Activated CD8-positive, alpha-beta T cell treated with anti-CD3 and anti-CD28 coated beads for 36 hours (primary cell): ENCODE measurements at regions not wholly inside any gene's neighbourhood (a gene's known extent, or its start where the extent isn't known, plus 50 kb on each side); places are given as distances from the start of the nearest gene placed in this dataset.

Experiments used
- ATAC-seq: fragments of 200-7000 bp; cut with Tn5 transposase; one replicate; pipeline ENCODE4 v1.10.0; 2021; ENCODE audit warnings: mild to moderate bottlenecking, moderate library complexity
- CTCF ChIA-PET: fragments of 350-600 bp; sonication (Branson Sonifier 250); formaldehyde crosslinking; loops from one replicate; lab custom pipeline; 2021; ENCODE audit warnings: antibody characterized with exemption; lab: Charles Lee
- POLR2A ChIA-PET: fragments of 350-600 bp; sonication (Branson Sonifier 250); formaldehyde crosslinking; loops from one replicate; lab custom pipeline; 2021; ENCODE audit warnings: antibody characterized with exemption; lab: Charles Lee
- DNase-seq: peaks from one replicate; pipeline ENCODE4 v3.0.0-alpha.2; 2020
- H3K27ac Mint-ChIP-seq: one replicate; pipeline ENCODE4 v1.8.0; 2021; ENCODE audit warnings: mild to moderate bottlenecking, mixed read lengths
- H3K27me3 Mint-ChIP-seq: one replicate; pipeline ENCODE4 v1.8.0; 2021; ENCODE audit warnings: mixed read lengths
- H3K36me3 Mint-ChIP-seq: one replicate; pipeline ENCODE4 v1.8.0; 2021; ENCODE audit warnings: low read depth, mixed read lengths
- H3K4me1 Mint-ChIP-seq: one replicate; pipeline ENCODE4 v1.8.0; 2021; ENCODE audit warnings: low read depth, mixed read lengths
- H3K4me3 Mint-ChIP-seq: one replicate; pipeline ENCODE4 v1.8.0; 2021; ENCODE audit warnings: mild to moderate bottlenecking, moderate library complexity, mixed read lengths
- H3K9me3 Mint-ChIP-seq: one replicate; pipeline ENCODE4 v1.8.0; 2021; ENCODE audit warnings: mixed read lengths
- CTCF ChIP-seq: fragments of 200-600 bp; IDR thresholded peaks from one replicate; pipeline ENCODE4 v1.8.0; 2022; ENCODE audit warnings: antibody characterized with exemption, mild to moderate bottlenecking
- intact Hi-C: fragments of 100-400 bp; cut with micrococcal nuclease; formaldehyde crosslinking; loops from one replicate; pipeline ENCODE4 v1.10.0; 2022

GRCh38 chr2:217316743-217317142 is 456.9 kb upstream of the TNP1 start:
- H3K4me3 Mint-ChIP-seq, result no peak overlapping the region
- ATAC-seq, result no peak
- ChIA-PET CTCF (no interaction called here), POLR2A (no interaction called here)
- intact Hi-C loops, result no loop called here
- no peaks in the 10 kb centered on the region for H3K27me3 Mint-ChIP-seq
- no peak for DNase-seq
- H3K27ac Mint-ChIP-seq, result no peak overlapping the region
- no peaks in the 10 kb centered on the region for H3K9me3 Mint-ChIP-seq
- peaks cover 2% of the 10 kb centered on the region for H3K36me3 Mint-ChIP-seq
- TF ChIP-seq CTCF, result no peak
- H3K4me1 Mint-ChIP-seq, result peaks cover 14% of the 10 kb centered on the region

DNA sequence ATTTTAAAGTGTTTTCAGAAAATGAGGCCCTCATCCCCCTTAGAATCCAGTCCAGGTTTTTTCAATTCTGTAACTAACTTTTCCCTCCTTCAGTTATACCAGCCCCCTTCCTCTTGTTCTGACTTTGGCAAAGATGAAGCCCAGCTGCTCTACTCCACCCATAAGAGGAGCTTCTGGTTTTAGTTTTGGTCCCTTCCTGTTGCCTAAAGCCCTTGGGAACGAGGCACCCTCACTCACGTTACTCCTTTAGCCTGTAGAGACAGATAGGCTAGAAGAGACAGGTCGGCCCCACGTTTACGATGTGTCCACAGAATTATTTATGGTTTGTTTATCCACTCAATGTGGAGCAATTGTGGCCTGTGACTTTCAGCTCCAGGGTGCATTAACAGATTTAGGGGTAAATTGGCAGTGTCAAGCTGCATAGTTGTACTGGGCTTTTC is 454.2 kb upstream of the TNP1 start:
- ATAC-seq, result no peak
- no peak for TF ChIP-seq CTCF
- Mint-ChIP-seq H3K36me3 (peaks cover 2% of the 10 kb centered on the region), H3K9me3 (no peaks in the 10 kb centered on the region), H3K27me3 (no peaks in the 10 kb centered on the region), H3K4me3 (no peak overlapping the region), H3K27ac (no peak overlapping the region), H3K4me1 (peaks cover 14% of the 10 kb centered on the region)
- DNase-seq, result no peak
- ChIA-PET CTCF (no interaction called here), POLR2A (no interaction called here)
- intact Hi-C loops, result no loop called here

DNA sequence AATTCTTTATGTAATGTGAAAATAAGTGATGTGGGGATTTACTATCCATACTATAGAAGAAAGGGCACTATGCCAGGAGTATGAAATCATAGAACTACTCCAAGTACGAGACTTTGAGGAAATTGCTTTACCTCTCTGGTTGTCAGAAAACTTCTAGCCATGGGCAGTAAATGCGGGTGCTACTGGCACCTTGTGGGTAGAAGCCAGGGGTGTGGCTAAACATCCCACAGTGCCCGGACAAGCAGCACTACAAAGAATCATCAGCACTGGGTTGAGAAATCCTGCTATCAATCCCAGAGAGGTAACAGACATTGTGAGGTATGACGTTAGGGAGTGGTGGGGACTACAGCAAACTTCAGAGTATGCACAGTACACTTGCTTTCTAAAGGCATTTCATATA is 453.5 kb upstream of the TNP1 start:
- no peak overlapping the region for H3K4me3 Mint-ChIP-seq
- H3K36me3 Mint-ChIP-seq, result peaks cover 2% of the 10 kb centered on the region
- no peaks in the 10 kb centered on the region for H3K9me3 Mint-ChIP-seq
- no peaks in the 10 kb centered on the region for H3K27me3 Mint-ChIP-seq
- CTCF ChIA-PET, result no interaction called here
- no peak for DNase-seq
- no peak for TF ChIP-seq CTCF
- peaks cover 14% of the 10 kb centered on the region for H3K4me1 Mint-ChIP-seq
- POLR2A ChIA-PET, result no interaction called here
- intact Hi-C loops, result no loop called here
- no peak overlapping the region for H3K27ac Mint-ChIP-seq
- ATAC-seq, result no peak

GRCh38 chr2:217309056-217309455 is 449.2 kb upstream of the TNP1 start:
- ATAC-seq, result no peak
- no peak overlapping the region for H3K4me3 Mint-ChIP-seq
- H3K27me3 Mint-ChIP-seq, result peaks cover 2% of the 10 kb centered on the region
- no peaks in the 10 kb centered on the region for H3K9me3 Mint-ChIP-seq
- ChIA-PET CTCF (no interaction called here), POLR2A (no interaction called here)
- intact Hi-C loops, result no loop called here
- DNase-seq, result no peak
- no peak overlapping the region for H3K27ac Mint-ChIP-seq
- H3K4me1 Mint-ChIP-seq, result no peaks in the 10 kb centered on the region
- TF ChIP-seq CTCF, result no peak
- no peaks in the 10 kb centered on the region for H3K36me3 Mint-ChIP-seq

GRCh38 chr2:217307023-217307422 is 447.2 kb upstream of the TNP1 start:
- no peak overlapping the region for H3K4me3 Mint-ChIP-seq
- no peak for TF ChIP-seq CTCF
- peaks cover 2% of the 10 kb centered on the region for H3K27me3 Mint-ChIP-seq
- ATAC-seq, result no peak
- H3K27ac Mint-ChIP-seq, result no peak overlapping the region
- H3K9me3 Mint-ChIP-seq, result no peaks in the 10 kb centered on the region
- ChIA-PET CTCF (no interaction called here), POLR2A (no interaction called here)
- intact Hi-C loops, result no loop called here
- H3K36me3 Mint-ChIP-seq, result no peaks in the 10 kb centered on the region
- no peaks in the 10 kb centered on the region for H3K4me1 Mint-ChIP-seq
- no peak for DNase-seq
